SK-N-SH (cell line): ENCODE measurements at regions not wholly inside any gene's neighbourhood (a gene's known extent, or its start where the extent isn't known, plus 50 kb on each side); places are given as distances from the start of the nearest gene placed in this dataset.

Source experiments
- CTCF ChIA-PET: fragments of 300-600, 350-600 bp; formaldehyde crosslinking; extraction: SDS; loops from one replicate; lab custom pipeline; 2021; lab: Yijun Ruan, JAX
- POLR2A ChIA-PET: fragments of 350-600 bp; sonication (Branson Sonifier 250); formaldehyde crosslinking; extraction: SDS; loops from one replicate; lab custom pipeline; 2020; ENCODE audit warnings: antibody characterized with exemption, inconsistent platforms; lab: Yijun Ruan, JAX
- DNase-seq: peaks from one replicate; pipeline ENCODE4 v3.0.0; 2012
- H2AFZ ChIP-seq: fragments of 200-600 bp; sonication (generic); 2 replicates; pipeline ENCODE4 v1.8.1; 2016; ENCODE audit warnings: antibody characterized with exemption, mild to moderate bottlenecking, low read depth
- H3F3A ChIP-seq: fragments of 200-600 bp; sonication (generic); replicated peaks from 2 replicates; pipeline ENCODE3; 2016; ENCODE audit warnings: antibody characterized with exemption, mild to moderate bottlenecking; ENCODE audit not compliant: insufficient read depth
- H3K27ac ChIP-seq, 2 experiments: fragments of 200-500 bp in 1 of 2; fragments of 200-600 bp in 1 of 2; sonication (Bioruptor generic) in 1 of 2; sonication (generic), shearing (Covaris generic) in 1 of 2; 2 replicates each; pipeline versions ENCODE4 v1.5.1 to v1.6.1; 2014 to 2016; ENCODE audit warnings: low read depth in 2 of 2, inconsistent platforms in 1 of 2, low read length in 1 of 2, mild to moderate bottlenecking in 1 of 2, mixed read lengths in 1 of 2
- H3K27me3 ChIP-seq: fragments of 200-600 bp; sonication (generic), shearing (Covaris generic); 2 replicates; pipeline ENCODE4 v1.6.1; 2016; ENCODE audit warnings: mixed run types; ENCODE audit not compliant: insufficient read depth
- H3K36me3 ChIP-seq, 2 experiments: fragments of 200-500 bp in 1 of 2; fragments of 200-600 bp in 1 of 2; sonication (Bioruptor generic) in 1 of 2; sonication (generic) in 1 of 2; replicated peaks in 1 of 2; 2 replicates each; pipeline versions ENCODE3 to v1.5.1; 2014 to 2016; ENCODE audit warnings: low read length in 1 of 2, mild to moderate bottlenecking in 1 of 2; ENCODE audit not compliant: insufficient read depth in 2 of 2, control insufficient read depth in 1 of 2
- H3K4me1 ChIP-seq, 2 experiments: fragments of 200-500 bp in 1 of 2; fragments of 200-600 bp in 1 of 2; sonication (Bioruptor generic) in 1 of 2; sonication (generic), shearing (Covaris generic) in 1 of 2; 2 replicates each; pipeline versions ENCODE4 v1.5.1 to v1.6.1; 2014 to 2016; ENCODE audit warnings: low read depth in 1 of 2, low read length in 1 of 2, mixed run types in 1 of 2; ENCODE audit not compliant: insufficient read depth in 2 of 2, control insufficient read depth in 1 of 2
- H3K4me2 ChIP-seq: fragments of 200-600 bp; sonication (generic), shearing (Covaris generic); 2 replicates; pipeline ENCODE4 v1.6.1; 2017; ENCODE audit warnings: mixed run types
- H3K4me3 ChIP-seq, 2 experiments: fragments of 200-500 bp in 1 of 2; fragments of 200-600 bp in 1 of 2; sonication (Bioruptor generic) in 1 of 2; sonication (generic), shearing (Covaris generic) in 1 of 2; 2 replicates each; pipeline versions ENCODE4 v1.5.1 to v1.8.1; 2014 to 2016; ENCODE audit warnings: low read depth in 2 of 2, inconsistent platforms in 1 of 2, low read length in 1 of 2, mild to moderate bottlenecking in 1 of 2, mixed read lengths in 1 of 2, moderate library complexity in 1 of 2
- H3K79me2 ChIP-seq: fragments of 200-600 bp; sonication (generic); 2 replicates; pipeline ENCODE4 v1.8.1; 2017; ENCODE audit warnings: mild to moderate bottlenecking; ENCODE audit not compliant: insufficient read depth
- H3K9ac ChIP-seq: fragments of 200-600 bp; sonication (generic); 2 replicates; pipeline ENCODE4 v1.6.1; 2017; ENCODE audit warnings: mixed run types
- H3K9me2 ChIP-seq: fragments of 200-600 bp; sonication (generic); 2 replicates; pipeline ENCODE4 v1.6.1; 2017; ENCODE audit warnings: mixed run types
- H3K9me3 ChIP-seq: fragments of 200-600 bp; sonication (generic); 2 replicates; pipeline ENCODE4 v1.6.1; 2017; ENCODE audit warnings: mixed run types, mild to moderate bottlenecking, moderate library complexity
- H4K20me1 ChIP-seq: fragments of 200-600 bp; sonication (generic); 2 replicates; pipeline ENCODE4 v1.6.1; 2017; ENCODE audit warnings: mild to moderate bottlenecking, mixed run types; ENCODE audit not compliant: insufficient read depth
- CHD2 ChIP-seq: fragments of 150-350 bp; IDR thresholded peaks from 2 replicates; pipeline ENCODE4 v1.6.1; 2018; ENCODE audit warnings: low read length; ENCODE audit not compliant: partially characterized antibody
- ELF1 ChIP-seq: IDR thresholded peaks from 2 replicates; pipeline ENCODE4 v1.4.0; 2012
- EZH2phosphoT487 ChIP-seq: fragments of 200-600 bp; sonication (generic); IDR thresholded peaks from 2 replicates; pipeline ENCODE4 v1.6.1; 2017; ENCODE audit warnings: low read depth, mixed run types, mild to moderate bottlenecking, antibody characterized with exemption, moderate library complexity, borderline replicate concordance
- FOSL2 ChIP-seq: IDR thresholded peaks from 2 replicates; pipeline ENCODE4 v1.4.0; 2012; ENCODE audit warnings: low read depth, mild to moderate bottlenecking, moderate library complexity, borderline replicate concordance
- FOXJ3 ChIP-seq: sonication (generic); formaldehyde crosslinking; IDR thresholded peaks from 2 replicates; pipeline ENCODE4 v1.5.1; 2020; ENCODE audit warnings: mild to moderate bottlenecking, missing genetic modification reagents
- FOXM1 ChIP-seq: IDR thresholded peaks from 2 replicates; pipeline ENCODE4 v1.4.0; 2012; ENCODE audit warnings: low read depth, mild to moderate bottlenecking
- GABPA ChIP-seq: IDR thresholded peaks from 2 replicates; pipeline ENCODE4 v1.4.0; 2012; ENCODE audit warnings: low read depth, mild to moderate bottlenecking
- GATA2 ChIP-seq: sonication (generic); formaldehyde crosslinking; IDR thresholded peaks from 2 replicates; pipeline ENCODE4 v1.5.0; 2020; ENCODE audit warnings: mild to moderate bottlenecking, missing genetic modification reagents
- JUND ChIP-seq: IDR thresholded peaks from 2 replicates; pipeline ENCODE4 v1.4.0; 2012
- MEF2A ChIP-seq: IDR thresholded peaks from 2 replicates; pipeline ENCODE4 v1.4.0; 2012; ENCODE audit warnings: low read depth, borderline replicate concordance
- MXI1 ChIP-seq: IDR thresholded peaks from 2 replicates; pipeline ENCODE4 v1.6.1; 2012; ENCODE audit warnings: mild to moderate bottlenecking, low read depth, low read length, improper control_type of control experiment
- NFIC ChIP-seq: IDR thresholded peaks from 2 replicates; pipeline ENCODE4 v1.4.0; 2012; ENCODE audit warnings: borderline replicate concordance
- POLR2AphosphoS5 ChIP-seq: IDR thresholded peaks from 2 replicates; pipeline ENCODE4 v1.6.1; 2012; ENCODE audit warnings: low read depth, low read length
- RAD21 ChIP-seq: IDR thresholded peaks from 2 replicates; pipeline ENCODE4 v1.6.1; 2012; ENCODE audit warnings: mild to moderate bottlenecking, low read length
- RFX5 ChIP-seq: IDR thresholded peaks from 2 replicates; pipeline ENCODE4 v1.6.1; 2012; ENCODE audit warnings: mild to moderate bottlenecking, improper control_type of control experiment, low read length
- SIN3A ChIP-seq: IDR thresholded peaks from 2 replicates; pipeline ENCODE4 v1.6.1; 2012; ENCODE audit warnings: low read depth, mild to moderate bottlenecking, low read length, moderate library complexity, borderline replicate concordance
- WGBS: methylation state at CpG from one replicate; pipeline ENCODE4 v1.1.6; 2017; ENCODE audit warnings: low lambda C conversion rate; 5-methylcytosine and 5-hydroxymethylcytosine counted together
- TF ChIP-seq, protein P1 (sequence below): fragments of 150-350 bp; IDR thresholded peaks from 2 replicates; pipeline ENCODE4 v1.6.1; 2016; ENCODE audit warnings: mild to moderate bottlenecking, low read depth, low read length
- TF ChIP-seq, protein P2 (sequence below): fragments of 200-600 bp; sonication (generic); IDR thresholded peaks from 2 replicates; pipeline ENCODE4 v1.6.1; 2017; ENCODE audit warnings: antibody characterized with exemption, mild to moderate bottlenecking, moderate library complexity
- TF ChIP-seq, protein P3 (sequence below): IDR thresholded peaks from 2 replicates; pipeline ENCODE4 v1.4.0; 2012; ENCODE audit warnings: low read depth, borderline replicate concordance
- TF ChIP-seq, protein P4 (sequence below): IDR thresholded peaks from 2 replicates; pipeline ENCODE4 v1.4.0; 2012; ENCODE audit warnings: low read depth
- TF ChIP-seq, protein P5 (sequence below): fragments of 150-350 bp; IDR thresholded peaks from 2 replicates; pipeline ENCODE4 v1.6.1; 2017; ENCODE audit warnings: antibody characterized with exemption, low read length, low read depth, borderline replicate concordance
- TF ChIP-seq, protein P6 (sequence below): IDR thresholded peaks from 2 replicates; pipeline ENCODE4; 2012

DNA sequence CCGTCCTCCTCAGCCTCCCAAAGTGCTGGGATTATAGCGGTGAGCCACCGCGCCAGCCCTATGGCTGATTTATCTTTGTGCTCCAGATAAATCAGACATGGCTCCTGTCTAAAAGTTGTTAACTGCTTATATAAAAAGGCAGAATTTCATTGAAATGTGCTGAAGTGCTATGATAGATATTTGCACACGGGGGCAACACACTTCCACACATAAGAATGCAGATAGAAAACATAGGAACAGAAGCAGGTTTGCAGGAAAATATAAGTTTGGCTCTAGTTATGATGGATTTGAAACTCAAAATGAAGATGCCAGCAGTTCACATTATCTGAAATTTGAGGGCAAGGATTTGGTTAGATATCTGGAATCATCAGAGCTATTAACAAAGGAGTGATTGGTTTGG is 163.1 kb upstream of the SLITRK2 start:
- no peaks in the 10 kb centered on the region for H3K27me3 ChIP-seq
- WGBS = 34% methylated on average over 5 of the region's 5 CpGs
- H3K9me2 ChIP-seq = no peaks in the 10 kb centered on the region
- no peaks in the 10 kb centered on the region for H3K4me1 ChIP-seq
- H4K20me1 ChIP-seq = no peaks in the 10 kb centered on the region
- no peaks in the 10 kb centered on the region for H3F3A ChIP-seq
- H3K9ac ChIP-seq = no peak overlapping the region
- H3K4me3 ChIP-seq = no peak overlapping the region
- H3K79me2 ChIP-seq = no peaks in the 10 kb centered on the region
- no peak overlapping the region for H2AFZ ChIP-seq
- ChIA-PET POLR2A (no interaction called here), CTCF (no interaction called here)
- H3K36me3 ChIP-seq = no peaks in the 10 kb centered on the region
- no peak for DNase-seq
- no peak overlapping the region for H3K27ac ChIP-seq
- TF ChIP-seq FOXM1 = no peak
- no peak for TF ChIP-seq FOXJ3
- TF ChIP-seq ELF1 = no peak
- TF ChIP-seq, protein P1, sequence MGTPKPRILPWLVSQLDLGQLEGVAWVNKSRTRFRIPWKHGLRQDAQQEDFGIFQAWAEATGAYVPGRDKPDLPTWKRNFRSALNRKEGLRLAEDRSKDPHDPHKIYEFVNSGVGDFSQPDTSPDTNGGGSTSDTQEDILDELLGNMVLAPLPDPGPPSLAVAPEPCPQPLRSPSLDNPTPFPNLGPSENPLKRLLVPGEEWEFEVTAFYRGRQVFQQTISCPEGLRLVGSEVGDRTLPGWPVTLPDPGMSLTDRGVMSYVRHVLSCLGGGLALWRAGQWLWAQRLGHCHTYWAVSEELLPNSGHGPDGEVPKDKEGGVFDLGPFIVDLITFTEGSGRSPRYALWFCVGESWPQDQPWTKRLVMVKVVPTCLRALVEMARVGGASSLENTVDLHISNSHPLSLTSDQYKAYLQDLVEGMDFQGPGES = no peak
- TF ChIP-seq, protein P2, sequence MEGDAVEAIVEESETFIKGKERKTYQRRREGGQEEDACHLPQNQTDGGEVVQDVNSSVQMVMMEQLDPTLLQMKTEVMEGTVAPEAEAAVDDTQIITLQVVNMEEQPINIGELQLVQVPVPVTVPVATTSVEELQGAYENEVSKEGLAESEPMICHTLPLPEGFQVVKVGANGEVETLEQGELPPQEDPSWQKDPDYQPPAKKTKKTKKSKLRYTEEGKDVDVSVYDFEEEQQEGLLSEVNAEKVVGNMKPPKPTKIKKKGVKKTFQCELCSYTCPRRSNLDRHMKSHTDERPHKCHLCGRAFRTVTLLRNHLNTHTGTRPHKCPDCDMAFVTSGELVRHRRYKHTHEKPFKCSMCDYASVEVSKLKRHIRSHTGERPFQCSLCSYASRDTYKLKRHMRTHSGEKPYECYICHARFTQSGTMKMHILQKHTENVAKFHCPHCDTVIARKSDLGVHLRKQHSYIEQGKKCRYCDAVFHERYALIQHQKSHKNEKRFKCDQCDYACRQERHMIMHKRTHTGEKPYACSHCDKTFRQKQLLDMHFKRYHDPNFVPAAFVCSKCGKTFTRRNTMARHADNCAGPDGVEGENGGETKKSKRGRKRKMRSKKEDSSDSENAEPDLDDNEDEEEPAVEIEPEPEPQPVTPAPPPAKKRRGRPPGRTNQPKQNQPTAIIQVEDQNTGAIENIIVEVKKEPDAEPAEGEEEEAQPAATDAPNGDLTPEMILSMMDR = no peak
- TF ChIP-seq, protein P3, sequence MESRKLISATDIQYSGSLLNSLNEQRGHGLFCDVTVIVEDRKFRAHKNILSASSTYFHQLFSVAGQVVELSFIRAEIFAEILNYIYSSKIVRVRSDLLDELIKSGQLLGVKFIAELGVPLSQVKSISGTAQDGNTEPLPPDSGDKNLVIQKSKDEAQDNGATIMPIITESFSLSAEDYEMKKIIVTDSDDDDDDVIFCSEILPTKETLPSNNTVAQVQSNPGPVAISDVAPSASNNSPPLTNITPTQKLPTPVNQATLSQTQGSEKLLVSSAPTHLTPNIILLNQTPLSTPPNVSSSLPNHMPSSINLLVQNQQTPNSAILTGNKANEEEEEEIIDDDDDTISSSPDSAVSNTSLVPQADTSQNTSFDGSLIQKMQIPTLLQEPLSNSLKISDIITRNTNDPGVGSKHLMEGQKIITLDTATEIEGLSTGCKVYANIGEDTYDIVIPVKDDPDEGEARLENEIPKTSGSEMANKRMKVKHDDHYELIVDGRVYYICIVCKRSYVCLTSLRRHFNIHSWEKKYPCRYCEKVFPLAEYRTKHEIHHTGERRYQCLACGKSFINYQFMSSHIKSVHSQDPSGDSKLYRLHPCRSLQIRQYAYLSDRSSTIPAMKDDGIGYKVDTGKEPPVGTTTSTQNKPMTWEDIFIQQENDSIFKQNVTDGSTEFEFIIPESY = no peak
- TF ChIP-seq CHD2 = no peak
- no peak for TF ChIP-seq RFX5
- no peak overlapping the region for H3K4me2 ChIP-seq
- H3K9me3 ChIP-seq = no peaks in the 10 kb centered on the region; the same call in 1 of the 2 replicates

DNA sequence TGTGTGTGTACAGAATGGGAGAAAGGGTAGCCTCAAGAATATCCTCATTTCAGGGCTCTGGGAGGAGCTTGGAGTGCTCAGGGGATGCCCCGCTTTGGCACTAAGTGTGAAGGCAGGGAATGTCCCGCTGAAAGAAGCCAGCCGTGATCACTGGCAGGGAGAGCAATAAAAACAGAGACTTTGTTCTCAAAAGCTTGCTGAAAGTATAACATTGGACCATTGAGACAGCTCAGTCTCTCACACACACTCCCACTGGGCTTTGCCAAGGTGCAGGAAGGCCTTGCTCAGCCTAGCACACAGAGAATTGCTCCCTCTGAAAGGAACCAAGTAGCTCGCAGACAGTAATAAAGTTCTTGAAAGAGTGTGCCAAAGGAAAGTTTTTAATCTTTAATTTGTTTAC is 143.8 kb upstream of the SLITRK2 start:
- Histone ChIP-seq H3K79me2 (no peaks in the 10 kb centered on the region), H3F3A (no peaks in the 10 kb centered on the region), H3K27me3 (no peaks in the 10 kb centered on the region), H4K20me1 (no peaks in the 10 kb centered on the region), H3K27ac (no peak overlapping the region), H3K9me2 (no peaks in the 10 kb centered on the region), H3K9ac (no peak overlapping the region), H2AFZ (no peak overlapping the region), H3K9me3 (no peaks in the 10 kb centered on the region), H3K4me3 (no peak overlapping the region), H3K4me2 (no peak overlapping the region), H3K36me3 (no peaks in the 10 kb centered on the region), H3K4me1 (no peaks in the 10 kb centered on the region)
- ChIA-PET POLR2A (no interaction called here), CTCF (no interaction called here)
- WGBS = 0% methylated on average over 4 of the region's 4 CpGs
- DNase-seq = no peak
- TF ChIP-seq GABPA (no peak), SIN3A (no peak), ELF1 (no peak), FOSL2 (no peak), RFX5 (no peak), JUND (no peak), EZH2phosphoT487 (no peak), RAD21 (no peak), FOXM1 (no peak), NFIC (no peak), GATA2 (no peak), CHD2 (no peak), POLR2AphosphoS5 (no peak), MEF2A (no peak), MXI1 (no peak)
- TF ChIP-seq, protein P4, sequence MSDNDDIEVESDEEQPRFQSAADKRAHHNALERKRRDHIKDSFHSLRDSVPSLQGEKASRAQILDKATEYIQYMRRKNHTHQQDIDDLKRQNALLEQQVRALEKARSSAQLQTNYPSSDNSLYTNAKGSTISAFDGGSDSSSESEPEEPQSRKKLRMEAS = no peak
- TF ChIP-seq, protein P5, sequence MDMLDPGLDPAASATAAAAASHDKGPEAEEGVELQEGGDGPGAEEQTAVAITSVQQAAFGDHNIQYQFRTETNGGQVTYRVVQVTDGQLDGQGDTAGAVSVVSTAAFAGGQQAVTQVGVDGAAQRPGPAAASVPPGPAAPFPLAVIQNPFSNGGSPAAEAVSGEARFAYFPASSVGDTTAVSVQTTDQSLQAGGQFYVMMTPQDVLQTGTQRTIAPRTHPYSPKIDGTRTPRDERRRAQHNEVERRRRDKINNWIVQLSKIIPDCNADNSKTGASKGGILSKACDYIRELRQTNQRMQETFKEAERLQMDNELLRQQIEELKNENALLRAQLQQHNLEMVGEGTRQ = no peak
- TF ChIP-seq, protein P6, sequence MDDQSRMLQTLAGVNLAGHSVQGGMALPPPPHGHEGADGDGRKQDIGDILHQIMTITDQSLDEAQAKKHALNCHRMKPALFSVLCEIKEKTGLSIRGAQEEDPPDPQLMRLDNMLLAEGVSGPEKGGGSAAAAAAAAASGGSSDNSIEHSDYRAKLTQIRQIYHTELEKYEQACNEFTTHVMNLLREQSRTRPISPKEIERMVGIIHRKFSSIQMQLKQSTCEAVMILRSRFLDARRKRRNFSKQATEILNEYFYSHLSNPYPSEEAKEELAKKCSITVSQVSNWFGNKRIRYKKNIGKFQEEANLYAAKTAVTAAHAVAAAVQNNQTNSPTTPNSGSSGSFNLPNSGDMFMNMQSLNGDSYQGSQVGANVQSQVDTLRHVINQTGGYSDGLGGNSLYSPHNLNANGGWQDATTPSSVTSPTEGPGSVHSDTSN = no peak
